ENCODE measurements at regions not wholly inside any gene's neighbourhood (a gene's known extent, or its start where the extent isn't known, plus 50 kb on each side); places are given as distances from the start of the nearest gene placed in this dataset.
"Not testable (repeated sequence)": the region's sequence is repeated elsewhere in the genome, so short reads cannot be mapped to it uniquely, and the experiment has no call there.

- no peak for DNase-seq (ENCODE audit: low read depth)
Measured at GRCh38 chr14:83568141-83568540, 1961.8 kb upstream of the FLRT2 start.

GRCh38 chr14:83575301-83575700, 1954.6 kb upstream of the FLRT2 start:
- no peak for DNase-seq (ENCODE audit: low read depth)

GRCh38 chr14:83583201-83583600, 1946.7 kb upstream of the FLRT2 start:
- no peak for DNase-seq (ENCODE audit: low read depth)

- no peak for DNase-seq (ENCODE audit: low read depth)
Measured at GRCh38 chr14:83594874-83595273, 1935.1 kb upstream of the FLRT2 start.

- no peak for DNase-seq (ENCODE audit: low read depth)
Measured at GRCh38 chr14:83607682-83608081, 1922.3 kb upstream of the FLRT2 start.

- DNase-seq (ENCODE audit: low read depth), result no peak
Measured at GRCh38 chr14:83611491-83611890, 1918.5 kb upstream of the FLRT2 start.

GRCh38 chr14:83611906-83612390, 1918.0 kb upstream of the FLRT2 start:
- no peak for DNase-seq (ENCODE audit: low read depth)

GRCh38 chr14:83614956-83615355, 1915.0 kb upstream of the FLRT2 start:
- DNase-seq (ENCODE audit: low read depth), result no peak

GRCh38 chr14:83624541-83624940, 1905.4 kb upstream of the FLRT2 start:
- no peak for DNase-seq (ENCODE audit: low read depth)

- no peak for DNase-seq (ENCODE audit: low read depth)
Measured at GRCh38 chr14:83632375-83632774, 1897.6 kb upstream of the FLRT2 start.

GRCh38 chr14:83638748-83639504, 1891.0 kb upstream of the FLRT2 start:
- DNase-seq (ENCODE audit: low read depth), result no peak

GRCh38 chr14:83639505-83639875, 1890.5 kb upstream of the FLRT2 start:
- DNase-seq (ENCODE audit: low read depth), result not testable (repeated sequence)

GRCh38 chr14:83646228-83646627, 1883.7 kb upstream of the FLRT2 start:
- no peak for DNase-seq (ENCODE audit: low read depth)

GRCh38 chr14:83660597-83660996, 1869.3 kb upstream of the FLRT2 start:
- DNase-seq (ENCODE audit: low read depth), result no peak

GRCh38 chr14:83664389-83664788, 1865.6 kb upstream of the FLRT2 start:
- no peak for DNase-seq (ENCODE audit: low read depth)

GRCh38 chr14:83689265-83689664, 1840.7 kb upstream of the FLRT2 start:
- no peak for DNase-seq (ENCODE audit: low read depth)

- DNase-seq (ENCODE audit: low read depth), result no peak
Measured at GRCh38 chr14:83697099-83697498, 1832.8 kb upstream of the FLRT2 start.

- DNase-seq (ENCODE audit: low read depth), result no peak
Measured at GRCh38 chr14:83702619-83703018, 1827.3 kb upstream of the FLRT2 start.

- DNase-seq (ENCODE audit: low read depth), result peak; percentile 4
Measured at GRCh38 chr14:83706231-83706954, 1823.6 kb upstream of the FLRT2 start.

GRCh38 chr14:83707056-83707455, 1822.9 kb upstream of the FLRT2 start:
- peak; percentile 2 for DNase-seq (ENCODE audit: low read depth)

- no peak for DNase-seq (ENCODE audit: low read depth)
Measured at GRCh38 chr14:83709116-83709515, 1820.8 kb upstream of the FLRT2 start.

- no peak for DNase-seq (ENCODE audit: low read depth)
Measured at GRCh38 chr14:83711046-83711445, 1818.9 kb upstream of the FLRT2 start.

- no peak for DNase-seq (ENCODE audit: low read depth)
Measured at GRCh38 chr14:83712418-83713129, 1817.4 kb upstream of the FLRT2 start.

Measured in HS-27A (cell line).